Colonic mucosa (tissue), 4 donors: ENCODE measurements at regions not wholly inside any gene's neighbourhood (a gene's known extent, or its start where the extent isn't known, plus 50 kb on each side); places are given as distances from the start of the nearest gene placed in this dataset.

ENCODE experiments used
- DNase-seq: peaks from one replicate; pipeline ENCODE4 v3.0.0-alpha.2; 2020
- H3K27ac ChIP-seq: fragments of 200-600 bp; one replicate; pipeline ENCODE4 v1.8.0; 2021
- H3K27me3 ChIP-seq: fragments of 200-600 bp; one replicate; pipeline ENCODE4 v1.8.0; 2021
- H3K36me3 ChIP-seq: fragments of 200-600 bp; one replicate; pipeline ENCODE4 v1.8.0; 2021
- H3K4me1 ChIP-seq: fragments of 200-600 bp; one replicate; pipeline ENCODE4 v1.8.0; 2021; ENCODE audit warnings: mild to moderate bottlenecking
- H3K4me3 ChIP-seq: fragments of 200-600 bp; one replicate; pipeline ENCODE4 v1.8.0; 2021
- H3K9ac ChIP-seq, 2 donors: one replicate each; pipeline ENCODE4 v1.7.0; 2013; ENCODE audit warnings: control low read depth in 2 of 2, low read depth in 2 of 2, low read length in 2 of 2
- H3K9me3 ChIP-seq: fragments of 200-600 bp; one replicate; pipeline ENCODE4 v1.8.0; 2021
- CTCF ChIP-seq: fragments of 200-600 bp; IDR thresholded peaks from one replicate; pipeline ENCODE4 v1.8.0; 2022; ENCODE audit warnings: antibody characterized with exemption, mild to moderate bottlenecking
- intact Hi-C: fragments of 100-400 bp; cut with DNase I; formaldehyde crosslinking; loops from one replicate; pipeline ENCODE4 v1.14.1; 2022
- donor health status: healthy.
- donor health status: DM: no; HTN: no; CAD: no.
- donor health status: DM: no; HTN: no; CAD: no.

GRCh38 chr4:16391196-16391595 lies 164.9 kb upstream of the TAPT1 start:
- intact Hi-C loops, result no loop called here
- Histone ChIP-seq H3K36me3 (no peaks in the 10 kb centered on the region), H3K4me1 (no peaks in the 10 kb centered on the region), H3K27ac (no peak overlapping the region), H3K9ac (no peak overlapping the region), H3K4me3 (no peak overlapping the region), H3K9me3 (no peaks in the 10 kb centered on the region), H3K27me3 (no peaks in the 10 kb centered on the region)
- no peak for TF ChIP-seq CTCF
- no peak for DNase-seq

DNA sequence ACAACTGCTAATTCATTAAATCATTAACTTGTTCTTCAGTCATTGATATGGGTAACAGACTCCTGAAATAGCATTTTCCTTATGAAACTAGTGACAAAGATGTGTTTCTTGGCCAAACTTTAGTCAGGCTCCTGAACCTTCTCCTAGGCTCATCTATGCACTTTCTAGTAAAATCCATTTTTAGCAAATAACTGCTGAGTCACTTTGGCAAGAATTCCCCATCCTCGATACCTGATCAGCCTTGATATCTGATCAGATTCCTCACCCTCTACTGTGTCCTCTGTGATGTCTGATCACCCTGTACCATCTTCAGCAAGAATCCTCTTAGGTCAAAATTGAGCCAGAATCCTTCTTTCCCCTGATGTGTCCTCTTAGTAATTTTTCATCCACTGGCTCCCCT lies 161.2 kb upstream of the TAPT1 start:
- H3K4me3 ChIP-seq, result no peak overlapping the region
- H3K4me1 ChIP-seq, result no peaks in the 10 kb centered on the region
- H3K27ac ChIP-seq, result no peak overlapping the region
- H3K9ac ChIP-seq, result no peak overlapping the region
- no peaks in the 10 kb centered on the region for H3K9me3 ChIP-seq
- H3K27me3 ChIP-seq, result no peaks in the 10 kb centered on the region
- intact Hi-C loops, result no loop called here
- no peaks in the 10 kb centered on the region for H3K36me3 ChIP-seq
- no peak for DNase-seq
- TF ChIP-seq CTCF, result no peak

DNA sequence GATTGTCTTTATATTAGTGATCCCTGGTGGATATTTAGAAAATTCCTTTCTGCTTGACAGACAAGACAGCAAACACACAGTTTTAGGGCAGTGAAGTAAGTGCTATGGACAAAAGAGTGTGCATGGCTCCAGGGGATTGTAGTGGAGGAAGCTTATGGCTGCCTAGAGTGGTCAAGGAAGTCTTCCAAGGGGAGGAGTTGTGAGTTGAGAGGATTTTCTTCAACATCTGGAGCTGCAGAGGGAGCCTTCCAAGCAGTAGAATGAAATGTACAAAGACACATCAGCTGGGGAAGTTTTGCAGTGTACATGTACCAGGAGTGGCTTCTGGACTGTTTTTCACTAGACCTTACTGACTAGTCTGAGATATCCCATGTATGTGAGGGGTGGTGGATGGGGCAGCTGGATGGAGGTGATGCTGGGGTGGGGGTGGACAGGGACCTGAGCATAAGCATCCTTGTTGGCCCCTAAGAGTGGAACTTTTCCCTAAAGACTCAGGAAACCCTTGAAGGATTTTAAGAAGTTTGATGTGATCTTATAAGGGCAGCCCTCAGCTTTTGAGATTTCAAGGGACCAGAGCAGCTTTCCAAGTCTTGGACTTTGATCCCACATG lies 160.5 kb upstream of the TAPT1 start:
- H3K9ac ChIP-seq, result no peak overlapping the region
- H3K27ac ChIP-seq, result no peak overlapping the region
- H3K36me3 ChIP-seq, result no peaks in the 10 kb centered on the region
- DNase-seq, result no peak
- no peak for TF ChIP-seq CTCF
- no peaks in the 10 kb centered on the region for H3K4me1 ChIP-seq
- H3K9me3 ChIP-seq, result no peaks in the 10 kb centered on the region
- H3K4me3 ChIP-seq, result no peak overlapping the region
- intact Hi-C loops, result no loop called here
- H3K27me3 ChIP-seq, result no peaks in the 10 kb centered on the region

- H3K4me1 ChIP-seq, result no peaks in the 10 kb centered on the region
- H3K36me3 ChIP-seq, result no peaks in the 10 kb centered on the region
- H3K4me3 ChIP-seq, result no peak overlapping the region
- no peak for DNase-seq
- no peak overlapping the region for H3K27ac ChIP-seq
- H3K27me3 ChIP-seq, result no peaks in the 10 kb centered on the region
- intact Hi-C loops, result no loop called here
- no peak overlapping the region for H3K9ac ChIP-seq
- TF ChIP-seq CTCF, result no peak
- no peaks in the 10 kb centered on the region for H3K9me3 ChIP-seq
Observed at GRCh38 chr4:16384576-16384975, 158.3 kb upstream of the TAPT1 start.

- no peak overlapping the region for H3K9ac ChIP-seq
- no peaks in the 10 kb centered on the region for H3K27me3 ChIP-seq
- TF ChIP-seq CTCF, result no peak
- H3K9me3 ChIP-seq, result no peaks in the 10 kb centered on the region
- H3K36me3 ChIP-seq, result no peaks in the 10 kb centered on the region
- H3K4me3 ChIP-seq, result no peak overlapping the region
- no peaks in the 10 kb centered on the region for H3K4me1 ChIP-seq
- intact Hi-C loops, result no loop called here
- DNase-seq, result no peak
- H3K27ac ChIP-seq, result no peak overlapping the region
Observed at GRCh38 chr4:16382571-16382970, 156.3 kb upstream of the TAPT1 start.
